Kidney (tissue), 13 donors: ENCODE measurements at regions not wholly inside any gene's neighbourhood (a gene's known extent, or its start where the extent isn't known, plus 50 kb on each side); places are given as distances from the start of the nearest gene placed in this dataset.
A peak's percentile ranks its signal among the peaks of the same experiment; 100 is the strongest.

Source experiments
- DNase-seq, 5 donors: peaks; one replicate each; pipeline ENCODE4 v3.0.0-alpha.2; 2013 to 2020
- FAIRE-seq: peaks from 2 replicates; lab custom pipeline; 2012; peaks lifted over from hg19 to GRCh38; lab: Jason Lieb, UNC
- H3K27ac ChIP-seq, 2 donors: one replicate each; pipeline ENCODE4 v1.7.0; 2013; ENCODE audit warnings: low read depth in 2 of 2, low read length in 2 of 2, inconsistent platforms in 1 of 2
- H3K27me3 ChIP-seq: one replicate; pipeline ENCODE4 v1.7.1; 2013; ENCODE audit warnings: low read length, inconsistent platforms; ENCODE audit not compliant: control insufficient read depth, insufficient read depth
- H3K36me3 ChIP-seq, 3 donors: one replicate each; pipeline versions ENCODE4 v1.7.0 to v1.7.1; 2013; ENCODE audit warnings: low read length in 3 of 3, control low read depth in 1 of 3, inconsistent platforms in 1 of 3; ENCODE audit not compliant: insufficient read depth in 3 of 3, control insufficient read depth in 2 of 3
- H3K4me1 ChIP-seq, 3 donors: one replicate each; pipeline versions ENCODE4 v1.7.0 to v1.7.1; 2013; ENCODE audit warnings: low read length in 3 of 3, inconsistent platforms in 1 of 3, low read depth in 1 of 3; ENCODE audit not compliant: control insufficient read depth in 2 of 3, insufficient read depth in 2 of 3
- H3K4me3 ChIP-seq, 3 donors: one replicate each; pipeline versions ENCODE4 v1.7.0 to v1.8.1; 2013; ENCODE audit warnings: low read length in 3 of 3, control low read depth in 1 of 3, inconsistent platforms in 1 of 3
- H3K9ac ChIP-seq, 3 donors: one replicate each; pipeline versions ENCODE4 v1.7.0 to v1.7.1; 2013; ENCODE audit warnings: low read length in 3 of 3, control low read depth in 1 of 3, inconsistent platforms in 1 of 3
- H3K9me3 ChIP-seq, 3 donors: one replicate each; pipeline versions ENCODE4 v1.7.0 to v1.7.1; 2013; ENCODE audit warnings: low read length in 3 of 3, control low read depth in 1 of 3, inconsistent platforms in 1 of 3; ENCODE audit not compliant: control insufficient read depth in 2 of 3, insufficient read depth in 1 of 3
- intact Hi-C: fragments of 100-400 bp; cut with DNase I; formaldehyde crosslinking; loops from one replicate; pipeline ENCODE4 v1.11.1; 2022
- TF ChIP-seq, protein P1 (sequence below): IDR thresholded peaks from 3 replicates; pipeline ENCODE4 v1.5.1; 2012; ENCODE audit warnings: mild to moderate bottlenecking, moderate library complexity, borderline replicate concordance; ENCODE audit not compliant: insufficient read depth; ENCODE audit errors: extremely low read depth
- donor health status: control.
- donor health status: control.
- donor health status: control.
- donor health status: control.
- donor health status: control.
- donor health status: DM: yes; HTN: yes; CAD: no.
- donor health status: Normal renal cell carcinoma (clear cell type).

DNA sequence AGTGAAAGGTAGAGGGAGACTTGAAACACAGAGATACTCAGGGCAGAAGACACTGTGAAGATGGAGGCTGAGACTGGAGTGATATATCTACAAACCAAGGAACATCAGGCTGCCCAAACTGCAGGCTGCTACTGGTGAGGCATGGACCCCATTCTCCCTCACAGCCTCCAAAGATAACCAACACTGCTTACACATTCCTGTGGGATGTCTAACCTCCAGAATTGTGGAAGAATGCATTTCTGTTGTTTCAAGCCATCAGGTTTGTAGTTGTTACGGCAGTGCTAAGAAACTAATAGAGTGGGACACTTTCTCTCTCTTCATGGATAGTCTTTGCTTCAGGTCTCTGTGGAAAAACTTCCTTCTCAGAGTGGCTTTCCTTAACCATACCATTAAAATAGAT is 182.6 kb upstream of the TMEM106B start:
- Histone ChIP-seq H3K27me3 (no peaks in the 10 kb centered on the region), H3K4me3 (no peak overlapping the region), H3K27ac (no peak overlapping the region), H3K9ac (no peak overlapping the region), H3K9me3 (no peaks in the 10 kb centered on the region), H3K36me3 (no peaks in the 10 kb centered on the region), H3K4me1 (no peaks in the 10 kb centered on the region)
- intact Hi-C loops, result no loop called here
- FAIRE-seq (no peak), DNase-seq (no peak)
- TF ChIP-seq, protein P1, sequence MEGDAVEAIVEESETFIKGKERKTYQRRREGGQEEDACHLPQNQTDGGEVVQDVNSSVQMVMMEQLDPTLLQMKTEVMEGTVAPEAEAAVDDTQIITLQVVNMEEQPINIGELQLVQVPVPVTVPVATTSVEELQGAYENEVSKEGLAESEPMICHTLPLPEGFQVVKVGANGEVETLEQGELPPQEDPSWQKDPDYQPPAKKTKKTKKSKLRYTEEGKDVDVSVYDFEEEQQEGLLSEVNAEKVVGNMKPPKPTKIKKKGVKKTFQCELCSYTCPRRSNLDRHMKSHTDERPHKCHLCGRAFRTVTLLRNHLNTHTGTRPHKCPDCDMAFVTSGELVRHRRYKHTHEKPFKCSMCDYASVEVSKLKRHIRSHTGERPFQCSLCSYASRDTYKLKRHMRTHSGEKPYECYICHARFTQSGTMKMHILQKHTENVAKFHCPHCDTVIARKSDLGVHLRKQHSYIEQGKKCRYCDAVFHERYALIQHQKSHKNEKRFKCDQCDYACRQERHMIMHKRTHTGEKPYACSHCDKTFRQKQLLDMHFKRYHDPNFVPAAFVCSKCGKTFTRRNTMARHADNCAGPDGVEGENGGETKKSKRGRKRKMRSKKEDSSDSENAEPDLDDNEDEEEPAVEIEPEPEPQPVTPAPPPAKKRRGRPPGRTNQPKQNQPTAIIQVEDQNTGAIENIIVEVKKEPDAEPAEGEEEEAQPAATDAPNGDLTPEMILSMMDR, result no peak

DNA sequence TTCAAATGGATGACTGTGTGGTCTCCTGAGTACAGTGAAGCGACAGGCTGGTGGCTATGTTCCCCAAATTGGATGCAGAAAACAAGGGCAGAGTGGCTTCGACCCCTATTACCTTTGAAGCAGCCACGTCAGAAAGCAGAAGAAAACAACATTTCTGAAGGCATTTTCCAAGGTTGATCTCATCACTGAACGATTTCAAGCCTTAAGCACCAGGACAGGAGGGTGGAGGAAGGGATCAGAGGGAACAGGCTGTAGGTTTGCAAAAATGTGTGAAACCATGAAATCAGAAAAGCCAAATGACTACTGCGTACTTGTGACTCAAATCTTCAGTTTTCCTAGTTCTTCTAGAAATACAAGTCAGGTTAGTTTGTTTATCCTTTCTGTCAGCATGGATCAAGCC is 181.0 kb upstream of the TMEM106B start:
- FAIRE-seq, result no peak
- no peaks in the 10 kb centered on the region for H3K36me3 ChIP-seq
- H3K27me3 ChIP-seq, result no peaks in the 10 kb centered on the region
- H3K27ac ChIP-seq, result no peak overlapping the region
- H3K4me1 ChIP-seq, result no peaks in the 10 kb centered on the region
- no peak overlapping the region for H3K9ac ChIP-seq
- DNase-seq, result no peak
- intact Hi-C loops, result no loop called here
- no peaks in the 10 kb centered on the region for H3K9me3 ChIP-seq
- TF ChIP-seq, protein P1, result no peak
- no peak overlapping the region for H3K4me3 ChIP-seq

- DNase-seq (no peak), FAIRE-seq (no peak)
- no peak overlapping the region for H3K9ac ChIP-seq
- H3K4me1 ChIP-seq, result no peaks in the 10 kb centered on the region
- H3K9me3 ChIP-seq, result no peaks in the 10 kb centered on the region
- TF ChIP-seq, protein P1, result no peak
- no peak overlapping the region for H3K27ac ChIP-seq
- no peaks in the 10 kb centered on the region for H3K27me3 ChIP-seq
- H3K36me3 ChIP-seq, result no peaks in the 10 kb centered on the region
- H3K4me3 ChIP-seq, result no peak overlapping the region
- intact Hi-C loops, result no loop called here
These were observed 179.9 kb upstream of the TMEM106B start for GRCh38 chr7:12031186-12031585.

GRCh38 chr7:12031638-12032037 is 179.5 kb upstream of the TMEM106B start:
- TF ChIP-seq, protein P1, result no peak
- no peak for FAIRE-seq
- H3K4me3 ChIP-seq, result no peak overlapping the region

More at GRCh38 chr7:12031638-12032037, 179.5 kb upstream of the TMEM106B start:
- Histone ChIP-seq H3K9me3 (no peaks in the 10 kb centered on the region), H3K27me3 (no peaks in the 10 kb centered on the region), H3K4me1 (no peaks in the 10 kb centered on the region), H3K36me3 (no peaks in the 10 kb centered on the region), H3K27ac (no peak overlapping the region), H3K9ac (no peak overlapping the region)
- peak in 2 of 5 donors; percentile 4 to 5 for DNase-seq
- intact Hi-C loops, result no loop called here
